ENCODE measurements at regions not wholly inside any gene's neighbourhood (a gene's known extent, or its start where the extent isn't known, plus 50 kb on each side); places are given as distances from the start of the nearest gene placed in this dataset.

DNA sequence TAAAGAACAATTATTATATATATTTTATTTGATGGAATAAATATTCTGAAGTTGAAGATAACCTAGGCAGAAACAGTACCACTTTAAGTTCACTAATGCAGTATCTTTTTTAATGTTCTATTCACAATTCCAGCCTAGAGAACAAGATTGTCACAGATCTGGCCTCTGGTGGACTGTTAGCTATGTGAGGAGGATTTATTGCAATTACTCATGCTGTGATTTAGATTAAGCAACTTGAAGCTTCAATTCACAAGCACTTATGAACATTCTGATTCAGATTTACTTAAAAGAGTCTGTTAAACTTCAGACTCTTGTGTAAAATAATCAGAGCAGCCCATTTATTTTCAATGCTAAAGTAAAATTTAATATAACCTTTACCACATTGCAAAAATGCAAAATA, 1489.8 kb downstream of the STIM2 start:
- TF ChIP-seq, protein P1, sequence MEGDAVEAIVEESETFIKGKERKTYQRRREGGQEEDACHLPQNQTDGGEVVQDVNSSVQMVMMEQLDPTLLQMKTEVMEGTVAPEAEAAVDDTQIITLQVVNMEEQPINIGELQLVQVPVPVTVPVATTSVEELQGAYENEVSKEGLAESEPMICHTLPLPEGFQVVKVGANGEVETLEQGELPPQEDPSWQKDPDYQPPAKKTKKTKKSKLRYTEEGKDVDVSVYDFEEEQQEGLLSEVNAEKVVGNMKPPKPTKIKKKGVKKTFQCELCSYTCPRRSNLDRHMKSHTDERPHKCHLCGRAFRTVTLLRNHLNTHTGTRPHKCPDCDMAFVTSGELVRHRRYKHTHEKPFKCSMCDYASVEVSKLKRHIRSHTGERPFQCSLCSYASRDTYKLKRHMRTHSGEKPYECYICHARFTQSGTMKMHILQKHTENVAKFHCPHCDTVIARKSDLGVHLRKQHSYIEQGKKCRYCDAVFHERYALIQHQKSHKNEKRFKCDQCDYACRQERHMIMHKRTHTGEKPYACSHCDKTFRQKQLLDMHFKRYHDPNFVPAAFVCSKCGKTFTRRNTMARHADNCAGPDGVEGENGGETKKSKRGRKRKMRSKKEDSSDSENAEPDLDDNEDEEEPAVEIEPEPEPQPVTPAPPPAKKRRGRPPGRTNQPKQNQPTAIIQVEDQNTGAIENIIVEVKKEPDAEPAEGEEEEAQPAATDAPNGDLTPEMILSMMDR (conservative IDR thresholded peaks at IDR 0.05 in 1 of 2, IDR thresholded peaks at IDR 0.05 in 1 of 2; ENCODE audit: low read depth in 1 of 2, low read length in 2 of 2) = no peak
- no peak for TF ChIP-seq EZH2 (IDR thresholded peaks at IDR 0.05; ENCODE audit: low read length, missing control alignments)

Measured in fibroblast of lung (primary cell).